Activated T-helper 1 cell treated with anti-CD3 and anti-CD28 coated beads, Interleukin-12 subunit alpha, Interleukin-12 subunit beta, Interleukin-2, Interleukin-4 antibody, amounts not matched to agents 30 ng/mL and 10 ng/mL and 1 ng/mL, durations not matched to agents 14 hours and 24 hours and 36 hours (primary cell): ENCODE measurements at regions not wholly inside any gene's neighbourhood (a gene's known extent, or its start where the extent isn't known, plus 50 kb on each side); places are given as distances from the start of the nearest gene placed in this dataset.
"Not testable (repeated sequence)": the region's sequence is repeated elsewhere in the genome, so short reads cannot be mapped to it uniquely, and the experiment has no call there.

Source experiments
- DNase-seq: peaks from one replicate; pipeline ENCODE4 v3.0.0; 2021; ENCODE audit warnings: low spot score
- H3K27ac Mint-ChIP-seq: one replicate; pipeline ENCODE4 v1.8.0; 2021; ENCODE audit warnings: mild to moderate bottlenecking, mixed read lengths
- H3K27me3 Mint-ChIP-seq: one replicate; pipeline ENCODE4 v1.8.0; 2022; ENCODE audit warnings: mild to moderate bottlenecking, moderate library complexity, mixed read lengths; ENCODE audit not compliant: insufficient read depth
- H3K36me3 Mint-ChIP-seq: one replicate; pipeline ENCODE4 v1.8.0; 2021; ENCODE audit warnings: low read depth, mixed read lengths
- H3K4me1 Mint-ChIP-seq: one replicate; pipeline ENCODE4 v1.8.0; 2021; ENCODE audit warnings: low read depth, mixed read lengths
- H3K4me3 Mint-ChIP-seq: one replicate; pipeline ENCODE4 v1.8.0; 2021; ENCODE audit warnings: mild to moderate bottlenecking, moderate library complexity, mixed read lengths
- H3K9me3 Mint-ChIP-seq: one replicate; pipeline ENCODE4 v1.8.0; 2021; ENCODE audit warnings: mixed read lengths
- intact Hi-C: fragments of 100-400 bp; cut with micrococcal nuclease; formaldehyde crosslinking; loops from one replicate; pipeline ENCODE4 v1.15.1; 2024

GRCh38 chr15:21009651-21010050, 143.5 kb upstream of the POTEB2 start:
- H3K4me1 Mint-ChIP-seq, H3K4me3 Mint-ChIP-seq, H3K27me3 Mint-ChIP-seq, DNase-seq, H3K27ac Mint-ChIP-seq, H3K36me3 Mint-ChIP-seq, H3K9me3 Mint-ChIP-seq, intact Hi-C loops: not testable (repeated sequence)

DNA sequence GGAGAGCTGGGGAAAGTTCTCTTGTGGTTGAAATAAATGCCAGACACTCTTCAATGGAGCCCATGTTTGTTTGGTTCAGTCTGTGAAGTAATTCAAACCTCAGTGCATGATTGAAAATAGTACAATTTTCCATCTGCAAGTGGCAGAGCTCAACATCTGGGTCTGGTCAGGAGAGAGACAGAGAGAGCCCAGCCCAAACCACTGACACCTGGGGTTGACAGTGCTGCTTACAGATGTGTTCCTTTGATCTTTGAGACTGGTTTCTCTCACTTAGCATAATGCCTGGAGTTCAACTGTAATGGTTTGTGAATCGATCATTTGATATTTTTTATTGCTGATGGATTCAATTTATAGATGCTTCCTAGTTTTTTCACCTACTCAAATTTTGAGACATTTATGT, 137.3 kb upstream of the POTEB2 start:
- H3K27me3 Mint-ChIP-seq, H3K36me3 Mint-ChIP-seq, H3K4me3 Mint-ChIP-seq, H3K4me1 Mint-ChIP-seq, H3K27ac Mint-ChIP-seq, DNase-seq, H3K9me3 Mint-ChIP-seq, intact Hi-C loops: not testable (repeated sequence)

DNA sequence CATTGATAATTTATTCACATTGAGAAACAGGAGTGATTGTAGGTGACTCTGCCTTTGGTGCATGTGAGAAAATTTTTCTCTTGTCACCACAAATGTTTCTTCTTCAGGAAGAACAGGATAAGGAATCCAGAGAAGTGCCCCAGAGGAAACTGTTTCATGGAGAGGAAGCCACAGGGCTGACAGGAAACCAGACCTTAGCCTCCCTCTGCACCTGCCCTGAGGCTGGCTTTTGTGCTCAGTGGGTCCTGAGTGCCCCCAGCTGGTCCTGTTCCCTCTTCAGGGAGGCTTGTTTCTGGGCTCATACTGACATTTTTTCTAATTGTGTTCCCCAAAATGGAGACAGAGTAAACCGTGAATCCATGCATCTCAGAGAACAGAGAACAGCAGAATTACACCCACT, 135.8 kb upstream of the POTEB2 start:
- H3K27me3 Mint-ChIP-seq, H3K9me3 Mint-ChIP-seq, H3K27ac Mint-ChIP-seq, H3K36me3 Mint-ChIP-seq, DNase-seq, H3K4me3 Mint-ChIP-seq, H3K4me1 Mint-ChIP-seq, intact Hi-C loops: not testable (repeated sequence)

DNA sequence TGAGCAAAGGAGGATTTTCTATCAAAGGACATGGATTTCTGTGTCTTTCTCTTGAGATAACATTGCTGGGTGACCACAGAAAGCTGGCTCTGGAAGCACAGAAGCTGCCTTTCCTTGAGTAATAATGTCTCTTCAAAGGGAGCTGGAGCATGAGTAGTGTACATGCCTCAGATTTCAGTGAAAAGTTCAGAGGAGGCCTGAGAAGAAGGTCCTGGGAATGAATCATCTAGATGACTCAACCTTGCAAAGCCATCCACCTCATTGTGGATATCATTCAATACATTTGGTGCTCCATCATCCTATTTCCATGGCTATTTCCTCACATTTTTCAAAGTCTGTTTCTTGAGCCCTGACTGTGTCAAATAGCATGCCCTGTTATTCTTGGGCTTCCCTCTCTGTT, 125.6 kb upstream of the POTEB2 start:
- not testable (repeated sequence) for H3K4me1 Mint-ChIP-seq, H3K36me3 Mint-ChIP-seq

DNA sequence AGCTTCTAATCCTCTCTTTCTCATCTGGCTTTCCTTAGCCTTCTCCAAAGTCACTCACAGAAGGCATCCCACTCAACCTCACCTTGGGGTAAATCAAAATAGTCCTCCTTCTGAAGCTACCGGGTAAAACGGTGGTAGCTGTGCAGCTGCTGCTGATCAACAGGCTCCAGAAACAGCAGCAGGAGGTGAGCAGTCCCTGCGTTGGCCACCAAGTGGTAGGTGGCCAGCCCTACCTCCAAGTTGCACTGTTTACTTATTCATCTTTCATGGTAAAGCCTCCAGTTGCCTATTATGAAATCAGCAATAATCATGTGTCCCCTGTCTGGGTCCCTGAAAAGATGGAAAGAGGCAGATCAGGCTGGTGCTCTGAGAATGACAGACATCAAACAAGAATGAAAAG, 125.1 kb upstream of the POTEB2 start:
- intact Hi-C loops, H3K27ac Mint-ChIP-seq, H3K36me3 Mint-ChIP-seq, H3K9me3 Mint-ChIP-seq, DNase-seq, H3K27me3 Mint-ChIP-seq, H3K4me1 Mint-ChIP-seq, H3K4me3 Mint-ChIP-seq: not testable (repeated sequence)

More for the DNA sequence above, 125.6 kb upstream of the POTEB2 start:
- intact Hi-C loops, H3K9me3 Mint-ChIP-seq, H3K27me3 Mint-ChIP-seq, DNase-seq, H3K4me3 Mint-ChIP-seq, H3K27ac Mint-ChIP-seq: not testable (repeated sequence)

GRCh38 chr15:20986775-20987174, 120.7 kb upstream of the POTEB2 start:
- intact Hi-C loops, H3K4me3 Mint-ChIP-seq, H3K27ac Mint-ChIP-seq, H3K36me3 Mint-ChIP-seq, H3K27me3 Mint-ChIP-seq, H3K4me1 Mint-ChIP-seq, DNase-seq, H3K9me3 Mint-ChIP-seq: not testable (repeated sequence)

GRCh38 chr15:20978057-20978456, 111.9 kb upstream of the POTEB2 start:
- H3K4me3 Mint-ChIP-seq, H3K36me3 Mint-ChIP-seq, DNase-seq, intact Hi-C loops, H3K4me1 Mint-ChIP-seq, H3K9me3 Mint-ChIP-seq, H3K27ac Mint-ChIP-seq, H3K27me3 Mint-ChIP-seq: not testable (repeated sequence)

DNA sequence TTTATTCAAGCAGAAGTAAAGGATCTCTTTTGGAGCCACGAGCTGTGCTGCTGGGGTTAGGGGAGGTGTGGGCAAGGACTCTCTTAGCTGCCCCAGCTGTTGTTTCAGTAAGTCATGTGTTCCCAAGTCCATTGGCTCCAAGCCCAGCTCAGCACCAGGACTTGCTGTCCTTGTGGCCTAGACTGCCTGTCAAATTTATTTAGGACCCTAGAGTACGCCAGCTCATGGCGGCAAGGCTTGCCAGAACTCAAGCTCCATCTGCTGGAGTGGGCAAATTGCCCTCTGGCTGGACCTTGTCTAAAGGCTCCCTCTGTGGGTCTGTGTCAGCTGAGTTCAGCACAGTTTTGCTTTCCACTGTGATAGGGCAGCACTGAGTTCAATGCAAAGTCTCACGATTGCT, 106.6 kb upstream of the POTEB2 start:
- H3K36me3 Mint-ChIP-seq, H3K4me3 Mint-ChIP-seq, H3K4me1 Mint-ChIP-seq, H3K27ac Mint-ChIP-seq, DNase-seq, H3K9me3 Mint-ChIP-seq, H3K27me3 Mint-ChIP-seq, intact Hi-C loops: not testable (repeated sequence)

GRCh38 chr15:20959299-20959698, 93.2 kb upstream of the POTEB2 start:
- intact Hi-C loops, H3K36me3 Mint-ChIP-seq: not testable (repeated sequence)

GRCh38 chr15:20929322-20929721, 63.2 kb upstream of the POTEB2 start:
- DNase-seq, H3K4me3 Mint-ChIP-seq, intact Hi-C loops, H3K4me1 Mint-ChIP-seq, H3K36me3 Mint-ChIP-seq, H3K27ac Mint-ChIP-seq, H3K27me3 Mint-ChIP-seq, H3K9me3 Mint-ChIP-seq: not testable (repeated sequence)

More at GRCh38 chr15:20959299-20959698, 93.2 kb upstream of the POTEB2 start:
- not testable (repeated sequence) for H3K27ac Mint-ChIP-seq, H3K4me1 Mint-ChIP-seq, H3K4me3 Mint-ChIP-seq, H3K27me3 Mint-ChIP-seq, DNase-seq, H3K9me3 Mint-ChIP-seq
